Calu3 (cell line): ENCODE measurements at regions not wholly inside any gene's neighbourhood (a gene's known extent, or its start where the extent isn't known, plus 50 kb on each side); places are given as distances from the start of the nearest gene placed in this dataset.

Experiments used
- BruUV-seq: library from RNA; stranded (reverse); fragments of 400-500 nt; replicated peaks from 2 replicates; lab custom pipeline; 2021; lab: Mats Ljungman, UMichigan
- CTCF ChIA-PET: fragments of 300-600 bp; sonication (Branson Sonifier 250); formaldehyde crosslinking; loops from one replicate; lab custom pipeline; 2022; ENCODE audit warnings: antibody characterized with exemption; lab: Charles Lee
- DNase-seq: peaks from one replicate; pipeline ENCODE4 v3.0.0; 2022
- H3K27ac Mint-ChIP-seq: one replicate; pipeline ENCODE4 v1.8.0; 2022; ENCODE audit warnings: mixed read lengths; ENCODE audit not compliant: unreplicated experiment
- H3K27me3 Mint-ChIP-seq: one replicate; pipeline ENCODE4 v1.8.0; 2022; ENCODE audit warnings: mixed read lengths; ENCODE audit not compliant: unreplicated experiment
- H3K36me3 Mint-ChIP-seq: one replicate; pipeline ENCODE4 v1.8.0; 2022; ENCODE audit warnings: mild to moderate bottlenecking, moderate library complexity, mixed read lengths; ENCODE audit not compliant: insufficient read depth, unreplicated experiment
- H3K4me1 Mint-ChIP-seq: one replicate; pipeline ENCODE4 v1.8.0; 2022; ENCODE audit warnings: mild to moderate bottlenecking, low read depth, mixed read lengths; ENCODE audit not compliant: unreplicated experiment
- H3K4me3 Mint-ChIP-seq: one replicate; pipeline ENCODE4 v1.8.0; 2022; ENCODE audit warnings: mild to moderate bottlenecking, low read depth, moderate library complexity, mixed read lengths; ENCODE audit not compliant: unreplicated experiment
- H3K9me3 Mint-ChIP-seq: one replicate; pipeline ENCODE4 v1.8.0; 2022; ENCODE audit warnings: low read depth, mixed read lengths; ENCODE audit not compliant: unreplicated experiment
- CTCF ChIP-seq: fragments of 200-600 bp; IDR thresholded peaks from one replicate; pipeline ENCODE4 v1.8.0; 2022; ENCODE audit warnings: antibody characterized with exemption; ENCODE audit not compliant: unreplicated experiment
- intact Hi-C: fragments of 100-400 bp; cut with micrococcal nuclease; formaldehyde crosslinking; loops from one replicate; pipeline ENCODE4 v1.10.0; 2022; ENCODE audit not compliant: unreplicated experiment

GRCh38 chr21:34204481-34205439, 131.4 kb downstream of the MRPS6 start:
- Mint-ChIP-seq H3K4me1 (no peaks in the 10 kb centered on the region), H3K4me3 (no peak overlapping the region), H3K27ac (no peak overlapping the region), H3K9me3 (no peaks in the 10 kb centered on the region), H3K27me3 (no peaks in the 10 kb centered on the region), H3K36me3 (peaks cover 8% of the 10 kb centered on the region)
- TF ChIP-seq CTCF: no peak
- intact Hi-C loops: loop anchor here (5.0 kb wide), 1 partner anchor 282 kb away; no protein-coding TSS in a partner anchor
- no TSS peak for BruUV-seq
- DNase-seq: no peak
- CTCF ChIA-PET: no interaction called here

- no peaks in the 10 kb centered on the region for H3K4me1 Mint-ChIP-seq
- CTCF ChIA-PET: no interaction called here
- BruUV-seq: no TSS peak
- DNase-seq: no peak
- no peak overlapping the region for H3K27ac Mint-ChIP-seq
- H3K36me3 Mint-ChIP-seq: peaks cover 8% of the 10 kb centered on the region
- H3K27me3 Mint-ChIP-seq: no peaks in the 10 kb centered on the region
- intact Hi-C loops: no loop called here
- no peak for TF ChIP-seq CTCF
- no peak overlapping the region for H3K4me3 Mint-ChIP-seq
- no peaks in the 10 kb centered on the region for H3K9me3 Mint-ChIP-seq
These were observed 132.6 kb downstream of the MRPS6 start for GRCh38 chr21:34205811-34206571.

GRCh38 chr21:34213959-34214358, 140.6 kb downstream of the MRPS6 start:
- no peak for TF ChIP-seq CTCF
- no peaks in the 10 kb centered on the region for H3K36me3 Mint-ChIP-seq
- no peak overlapping the region for H3K27ac Mint-ChIP-seq
- H3K4me1 Mint-ChIP-seq: no peaks in the 10 kb centered on the region
- no peaks in the 10 kb centered on the region for H3K27me3 Mint-ChIP-seq
- intact Hi-C loops: no loop called here
- no peak overlapping the region for H3K4me3 Mint-ChIP-seq
- DNase-seq: no peak
- CTCF ChIA-PET: no interaction called here
- no peaks in the 10 kb centered on the region for H3K9me3 Mint-ChIP-seq
- no TSS peak for BruUV-seq

- intact Hi-C loops: no loop called here
- CTCF ChIA-PET: no interaction called here
- no peaks in the 10 kb centered on the region for H3K9me3 Mint-ChIP-seq
These were observed 142.1 kb downstream of the MRPS6 start for GRCh38 chr21:34215501-34215900.

More at GRCh38 chr21:34215501-34215900, 142.1 kb downstream of the MRPS6 start:
- no peak overlapping the region for H3K27ac Mint-ChIP-seq
- no peak for TF ChIP-seq CTCF
- no peaks in the 10 kb centered on the region for H3K4me1 Mint-ChIP-seq
- H3K27me3 Mint-ChIP-seq: no peaks in the 10 kb centered on the region
- H3K4me3 Mint-ChIP-seq: no peak overlapping the region
- H3K36me3 Mint-ChIP-seq: no peaks in the 10 kb centered on the region
- DNase-seq: no peak
- BruUV-seq: no TSS peak
